ENCODE measurements at regions not wholly inside any gene's neighbourhood (a gene's known extent, or its start where the extent isn't known, plus 50 kb on each side); places are given as distances from the start of the nearest gene placed in this dataset.

DNA sequence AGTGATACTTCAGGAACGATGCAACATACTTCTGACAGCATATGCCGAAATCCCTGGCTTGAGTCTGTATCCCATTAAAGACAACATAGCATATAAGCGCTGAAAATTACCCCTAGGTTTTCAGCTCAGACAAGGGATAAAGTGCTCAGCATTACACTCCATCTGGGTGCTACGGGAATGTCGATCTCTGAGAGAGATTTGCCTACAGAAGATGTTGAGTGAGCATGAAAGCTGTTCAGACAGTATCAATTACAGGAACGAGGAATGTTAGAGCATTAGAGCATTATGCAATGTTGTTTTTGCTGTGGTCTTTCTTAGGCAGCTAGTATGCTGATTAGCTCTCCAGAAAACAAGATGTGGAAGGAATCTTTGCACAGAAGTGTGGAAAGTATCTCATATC is 484.5 kb downstream of the LIG4 start:
- intact Hi-C loops (cut with micrococcal nuclease): no loop called here
- Mint-ChIP-seq H3K27ac (no peak overlapping the region), H3K36me3 (no peaks in the 10 kb centered on the region), H3K9me3 (peaks cover 4% of the 10 kb centered on the region), H3K4me1 (ENCODE audit: low read depth) (no peaks in the 10 kb centered on the region), H3K4me3 (no peak overlapping the region), H3K27me3 (no peaks in the 10 kb centered on the region)
- no peak for DNase-seq
- ChIA-PET CTCF (no interaction called here), POLR2A (interaction anchor here (0.6 kb wide), 1 partner anchor 464 kb away, joined by 3 read pairs; no protein-coding TSS in a partner anchor)

DNA sequence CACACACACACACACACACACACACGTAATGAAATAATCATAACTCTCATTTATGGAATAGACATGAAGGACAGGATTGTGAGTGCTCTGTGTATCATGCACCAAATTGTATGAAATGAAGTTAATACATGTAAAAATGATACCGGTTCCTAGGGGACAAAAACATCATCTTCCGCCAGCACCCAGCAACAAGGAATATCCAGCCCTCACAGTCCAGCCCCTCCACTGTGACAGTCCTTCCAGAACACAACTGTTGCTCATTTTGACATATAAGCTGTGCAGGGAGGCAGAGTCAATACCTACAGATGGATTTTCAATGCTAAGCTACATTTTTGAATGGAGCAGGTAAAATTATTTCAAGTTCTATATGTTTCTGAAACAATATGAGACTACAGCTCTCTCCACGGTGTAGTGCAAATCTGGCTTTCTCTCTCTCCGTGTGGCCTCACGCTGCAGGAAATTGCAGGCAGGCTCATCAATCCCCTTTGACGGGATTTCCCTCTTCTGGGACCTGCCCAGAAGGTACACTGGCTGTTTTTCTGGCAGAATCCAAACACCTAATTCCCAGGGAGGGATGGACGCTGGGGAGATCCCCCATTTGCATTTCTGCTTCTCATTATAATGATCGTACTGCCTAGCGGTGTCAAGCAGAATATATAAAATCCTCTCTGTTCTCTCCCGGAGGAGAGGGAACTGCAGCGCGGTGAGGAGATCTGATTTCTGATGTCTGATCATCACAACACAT is 494.0 kb downstream of the LIG4 start:
- Mint-ChIP-seq H3K27ac (no peak overlapping the region), H3K27me3 (no peaks in the 10 kb centered on the region), H3K9me3 (no peaks in the 10 kb centered on the region), H3K36me3 (no peaks in the 10 kb centered on the region), H3K4me3 (no peak overlapping the region), H3K4me1 (ENCODE audit: low read depth) (no peaks in the 10 kb centered on the region)
- ChIA-PET CTCF (no interaction called here), POLR2A (no interaction called here)
- no peak for DNase-seq
- intact Hi-C loops (cut with micrococcal nuclease): no loop called here

DNA sequence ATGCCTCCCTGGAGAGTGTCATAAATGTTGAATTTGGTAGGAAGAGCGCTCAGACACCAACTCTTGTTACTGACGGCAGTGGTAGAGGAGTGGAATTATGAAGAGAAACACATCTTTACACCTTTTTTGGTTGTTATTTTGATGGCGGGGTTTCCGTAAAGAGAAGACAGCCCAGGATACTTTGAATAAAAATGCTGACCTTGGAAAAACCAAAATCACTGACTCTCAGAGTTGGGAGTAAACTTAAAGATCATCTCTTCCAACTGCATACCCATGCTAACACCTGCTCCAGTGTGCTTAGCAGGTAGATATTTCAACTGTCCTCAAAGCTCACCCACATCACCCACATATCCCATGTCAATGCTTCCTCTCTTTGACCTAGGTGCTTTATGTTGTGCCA is 498.6 kb downstream of the LIG4 start:
- no peak for DNase-seq
- Mint-ChIP-seq H3K27me3 (no peaks in the 10 kb centered on the region), H3K4me1 (ENCODE audit: low read depth) (no peaks in the 10 kb centered on the region), H3K4me3 (no peak overlapping the region), H3K27ac (no peak overlapping the region), H3K9me3 (no peaks in the 10 kb centered on the region), H3K36me3 (no peaks in the 10 kb centered on the region)
- intact Hi-C loops (cut with micrococcal nuclease): no loop called here
- POLR2A ChIA-PET: no interaction called here
- CTCF ChIA-PET: no interaction called here

DNA sequence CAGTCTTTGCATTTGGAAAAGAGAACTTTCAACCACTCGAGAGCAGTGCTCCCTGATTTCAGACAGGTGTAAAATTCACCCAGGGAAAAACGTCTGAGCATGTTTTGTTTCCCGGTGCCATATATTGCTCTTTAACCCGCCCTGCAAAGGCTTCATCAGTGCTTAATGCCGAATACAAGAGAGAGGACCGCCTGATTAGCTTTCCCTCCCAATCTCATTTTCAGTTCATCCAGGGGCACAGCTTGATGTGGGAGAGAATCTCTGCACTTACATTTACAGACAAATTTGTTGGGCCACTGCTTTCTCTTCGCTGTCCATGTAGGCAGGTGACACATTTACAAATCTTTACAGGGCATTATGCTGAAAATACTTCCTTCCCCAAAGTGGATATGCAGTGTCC is 499.1 kb downstream of the LIG4 start:
- Mint-ChIP-seq H3K4me1 (ENCODE audit: low read depth) (no peaks in the 10 kb centered on the region), H3K27me3 (no peaks in the 10 kb centered on the region), H3K27ac (no peak overlapping the region), H3K9me3 (no peaks in the 10 kb centered on the region), H3K4me3 (no peak overlapping the region), H3K36me3 (no peaks in the 10 kb centered on the region)
- POLR2A ChIA-PET: no interaction called here
- intact Hi-C loops (cut with micrococcal nuclease): no loop called here
- no peak for DNase-seq
- CTCF ChIA-PET: no interaction called here

DNA sequence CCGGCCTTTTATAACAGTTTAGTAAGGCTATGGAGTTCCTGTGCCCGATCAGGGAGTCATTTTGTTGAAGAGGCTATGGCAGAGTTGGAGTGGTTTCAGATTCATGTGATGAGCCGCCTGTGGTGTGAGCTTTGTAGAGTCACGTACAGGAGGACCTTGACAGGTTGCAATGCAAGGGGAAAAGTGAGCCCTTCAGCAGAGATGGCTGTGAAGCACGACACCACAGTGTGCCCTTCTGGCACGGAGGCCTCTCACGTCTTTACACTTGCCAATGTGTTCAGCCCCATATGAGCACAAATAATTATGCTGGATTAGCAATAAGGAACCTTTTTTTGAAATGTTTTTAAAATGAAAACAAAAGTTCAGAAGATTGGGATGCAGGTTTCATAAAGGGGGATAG is 499.8 kb downstream of the LIG4 start:
- no peaks in the 10 kb centered on the region for H3K4me1 Mint-ChIP-seq (ENCODE audit: low read depth)
- no peaks in the 10 kb centered on the region for H3K27me3 Mint-ChIP-seq
- CTCF ChIA-PET: no interaction called here
- H3K4me3 Mint-ChIP-seq: no peak overlapping the region
- H3K9me3 Mint-ChIP-seq: no peaks in the 10 kb centered on the region
- DNase-seq: no peak
- POLR2A ChIA-PET: no interaction called here
- intact Hi-C loops (cut with micrococcal nuclease): no loop called here
- H3K27ac Mint-ChIP-seq: no peak overlapping the region
- no peaks in the 10 kb centered on the region for H3K36me3 Mint-ChIP-seq

DNA sequence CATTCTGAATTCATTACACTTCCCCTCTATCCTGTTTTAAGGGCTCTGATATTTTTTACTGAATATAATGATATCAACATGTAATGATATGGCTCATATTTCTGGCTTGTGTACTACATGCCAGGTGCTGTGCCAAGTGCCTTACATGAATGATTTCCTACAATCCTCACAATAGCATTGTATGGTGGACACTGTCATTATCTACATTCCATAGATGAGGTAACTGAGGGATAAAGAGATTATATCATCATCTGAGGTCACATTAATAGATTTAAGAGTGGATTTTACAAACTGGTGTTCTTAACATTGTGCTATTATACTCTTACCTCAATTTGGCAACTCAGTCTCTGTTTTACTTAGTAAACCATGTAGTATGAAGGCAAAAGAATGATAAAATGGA is 502.0 kb downstream of the LIG4 start:
- ChIA-PET CTCF (no interaction called here), POLR2A (no interaction called here)
- DNase-seq: no peak
- no peaks in the 10 kb centered on the region for H3K9me3 Mint-ChIP-seq
- H3K36me3 Mint-ChIP-seq: no peaks in the 10 kb centered on the region
- no peaks in the 10 kb centered on the region for H3K4me1 Mint-ChIP-seq (ENCODE audit: low read depth)
- intact Hi-C loops (cut with micrococcal nuclease): no loop called here
- H3K27ac Mint-ChIP-seq: no peak overlapping the region
- H3K27me3 Mint-ChIP-seq: no peaks in the 10 kb centered on the region
- no peak overlapping the region for H3K4me3 Mint-ChIP-seq

DNA sequence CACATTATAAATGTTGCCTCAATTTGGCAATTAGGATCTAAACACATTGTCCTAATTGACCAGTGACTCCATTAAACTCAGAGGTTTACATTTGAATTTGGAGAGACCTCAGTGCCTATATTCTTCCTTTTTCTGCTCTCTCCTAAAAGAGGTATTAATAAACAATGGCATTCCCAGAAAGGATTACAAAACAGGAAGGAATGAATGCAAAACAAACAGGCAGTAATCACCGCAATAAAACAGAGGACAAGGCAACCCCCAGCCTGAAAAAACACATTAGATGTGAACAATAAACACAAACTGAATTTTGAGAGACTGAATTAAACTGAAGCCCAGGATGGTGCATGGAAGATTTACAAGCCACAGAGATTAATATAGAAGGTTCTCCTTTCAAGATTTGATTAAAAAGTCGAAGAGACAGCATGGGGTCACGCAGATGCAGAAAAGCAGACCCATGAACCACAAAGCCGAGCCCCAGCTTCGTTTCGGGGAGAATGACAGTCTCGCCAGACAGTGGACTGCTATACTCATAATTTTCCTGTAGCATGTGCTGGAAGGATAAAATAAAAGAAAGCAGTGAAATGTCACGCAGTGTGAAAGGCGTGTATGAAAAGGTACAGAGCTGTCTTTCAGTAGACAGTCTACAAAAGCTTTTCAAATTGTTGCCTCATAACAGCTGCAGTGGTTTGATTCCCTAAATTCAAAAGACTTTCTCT is 503.0 kb downstream of the LIG4 start:
- no peak overlapping the region for H3K4me3 Mint-ChIP-seq
- H3K4me1 Mint-ChIP-seq (ENCODE audit: low read depth): no peaks in the 10 kb centered on the region
- CTCF ChIA-PET: no interaction called here
- intact Hi-C loops (cut with micrococcal nuclease): no loop called here
- H3K9me3 Mint-ChIP-seq: no peaks in the 10 kb centered on the region
- no peaks in the 10 kb centered on the region for H3K36me3 Mint-ChIP-seq
- POLR2A ChIA-PET: no interaction called here
- H3K27me3 Mint-ChIP-seq: no peaks in the 10 kb centered on the region
- DNase-seq: no peak
- no peak overlapping the region for H3K27ac Mint-ChIP-seq

DNA sequence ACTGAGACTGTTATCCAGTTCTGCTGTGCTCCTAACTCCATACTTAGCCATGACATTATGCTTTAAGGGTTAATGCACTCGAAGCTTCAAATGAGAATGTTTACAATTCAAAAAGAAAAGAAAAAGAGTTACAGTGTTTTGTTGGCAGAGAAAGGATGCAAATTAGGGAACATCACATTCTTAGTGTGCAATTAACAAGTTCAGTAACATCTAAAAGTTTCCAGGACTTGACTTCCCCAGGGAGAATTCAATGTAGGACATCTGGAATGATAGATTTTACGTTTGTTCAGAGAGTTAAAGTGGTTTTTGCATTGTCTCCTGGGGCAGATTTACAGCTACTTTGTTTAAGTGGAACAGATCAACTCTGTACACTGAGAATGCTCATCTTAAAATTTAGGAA is 525.2 kb downstream of the LIG4 start:
- Mint-ChIP-seq H3K4me1 (ENCODE audit: low read depth) (no peaks in the 10 kb centered on the region), H3K4me3 (no peak overlapping the region), H3K27ac (no peak overlapping the region), H3K27me3 (no peaks in the 10 kb centered on the region), H3K36me3 (no peaks in the 10 kb centered on the region), H3K9me3 (peaks cover 3% of the 10 kb centered on the region)
- CTCF ChIA-PET: no interaction called here
- POLR2A ChIA-PET: no interaction called here
- intact Hi-C loops (cut with micrococcal nuclease): no loop called here
- DNase-seq: no peak

DNA sequence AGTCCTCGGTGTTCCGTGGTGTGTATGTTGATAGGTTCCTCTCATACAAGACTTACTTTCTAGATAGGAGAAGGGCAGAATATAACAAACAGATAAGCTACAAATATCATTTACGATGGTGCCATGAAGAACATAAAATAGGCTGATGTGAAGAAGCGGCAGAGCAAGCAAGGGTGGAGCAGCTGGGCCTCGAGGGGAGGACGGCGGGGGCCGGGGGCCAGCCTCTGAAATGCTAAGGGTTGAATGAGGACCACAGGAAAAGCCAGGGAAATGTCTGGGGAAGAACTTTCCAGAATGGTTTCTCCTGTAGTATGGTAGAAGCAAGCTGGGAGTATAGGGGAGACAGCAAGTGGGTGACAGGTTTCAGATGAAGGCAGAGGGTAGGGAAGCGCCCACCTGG is 529.5 kb downstream of the LIG4 start:
- H3K4me1 Mint-ChIP-seq (ENCODE audit: low read depth): no peaks in the 10 kb centered on the region

DNA sequence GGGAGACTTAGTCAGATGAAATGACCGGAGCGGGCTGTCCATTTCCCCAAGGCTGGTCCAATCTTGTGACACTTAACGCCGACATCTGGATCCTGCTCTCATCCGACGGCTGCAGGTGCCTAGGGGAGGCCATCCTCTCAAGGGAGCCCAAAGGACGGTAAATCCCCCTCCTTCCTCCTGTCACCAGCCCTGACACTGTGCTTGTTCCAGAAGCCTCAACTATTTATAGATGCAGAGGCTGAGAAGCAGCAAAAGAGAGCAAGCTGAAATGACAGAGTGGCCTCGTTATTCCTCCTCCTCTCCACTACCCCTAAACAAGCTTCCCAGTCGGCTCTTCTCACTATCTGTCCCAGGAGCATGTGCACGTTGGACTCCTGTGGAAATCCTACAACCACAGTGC is 533.7 kb downstream of the LIG4 start:
- DNase-seq: no peak
- ChIA-PET CTCF (no interaction called here), POLR2A (no interaction called here)
- Mint-ChIP-seq H3K27ac (no peak overlapping the region), H3K4me1 (ENCODE audit: low read depth) (no peaks in the 10 kb centered on the region), H3K36me3 (no peaks in the 10 kb centered on the region), H3K27me3 (no peaks in the 10 kb centered on the region), H3K4me3 (no peak overlapping the region), H3K9me3 (peaks cover 5% of the 10 kb centered on the region)
- intact Hi-C loops (cut with micrococcal nuclease): no loop called here

More for the DNA sequence above, 529.5 kb downstream of the LIG4 start:
- intact Hi-C loops (cut with micrococcal nuclease): no loop called here
- Mint-ChIP-seq H3K36me3 (no peaks in the 10 kb centered on the region), H3K4me3 (no peak overlapping the region), H3K27ac (no peak overlapping the region), H3K27me3 (no peaks in the 10 kb centered on the region), H3K9me3 (peaks cover 5% of the 10 kb centered on the region)
- POLR2A ChIA-PET: no interaction called here
- DNase-seq: no peak
- CTCF ChIA-PET: interaction anchor here (0.5 kb wide), 1 partner anchor 325 kb away, joined by 3 read pairs; no protein-coding TSS in a partner anchor

DNA sequence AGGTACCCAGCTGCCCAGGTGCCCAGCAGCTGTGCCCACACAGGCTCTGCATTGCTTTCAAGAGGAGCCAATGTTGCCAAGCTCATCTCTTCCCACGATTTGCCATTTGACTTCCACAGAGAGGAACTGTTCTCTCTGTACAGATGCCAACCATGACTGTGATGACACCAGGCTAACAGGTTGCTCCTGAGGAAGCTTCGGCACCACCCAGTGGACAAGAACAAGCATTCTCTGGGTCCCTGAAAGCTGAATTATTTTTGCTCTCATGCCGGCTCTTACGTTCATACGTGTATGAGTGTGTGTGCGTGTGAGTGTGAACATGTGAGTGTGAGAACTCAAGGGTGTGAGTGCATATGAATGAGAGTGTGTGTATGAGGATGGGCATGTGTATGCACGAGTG is 535.2 kb downstream of the LIG4 start:
- Mint-ChIP-seq H3K4me1 (ENCODE audit: low read depth) (no peaks in the 10 kb centered on the region), H3K4me3 (no peak overlapping the region), H3K9me3 (peaks cover 4% of the 10 kb centered on the region), H3K27ac (no peak overlapping the region), H3K36me3 (no peaks in the 10 kb centered on the region), H3K27me3 (no peaks in the 10 kb centered on the region)
- ChIA-PET POLR2A (no interaction called here), CTCF (no interaction called here)
- intact Hi-C loops (cut with micrococcal nuclease): no loop called here
- no peak for DNase-seq

DNA sequence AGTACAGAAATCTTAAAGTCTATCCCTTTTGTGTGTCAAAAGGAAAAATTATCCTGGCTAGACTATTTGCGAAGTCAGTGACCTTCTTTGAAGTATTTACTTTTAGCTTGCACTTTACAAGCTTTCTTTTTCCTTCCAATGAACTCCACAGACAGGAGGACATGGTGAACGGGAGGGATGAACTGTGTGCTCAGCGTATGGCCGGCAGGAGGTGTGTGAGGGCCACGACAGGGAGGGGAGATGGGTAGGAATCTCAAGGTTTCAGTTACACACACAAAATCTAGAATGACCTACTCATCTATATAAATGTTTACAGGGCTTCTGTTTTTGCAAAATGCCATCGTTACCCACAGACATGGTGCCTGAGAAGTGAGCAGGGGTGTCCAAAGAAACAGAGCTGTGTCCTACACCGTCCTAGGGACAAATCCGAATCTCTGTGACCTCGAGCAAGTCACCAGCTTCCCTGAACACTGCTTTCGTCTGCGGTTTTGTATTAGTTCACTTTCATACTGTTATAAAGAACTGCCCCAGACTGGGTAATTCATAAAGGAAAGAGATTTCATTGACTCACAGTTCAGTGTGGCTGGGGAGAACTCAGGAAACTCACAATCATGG is 537.2 kb downstream of the LIG4 start:
- no peak overlapping the region for H3K27ac Mint-ChIP-seq
- no peak overlapping the region for H3K4me3 Mint-ChIP-seq
- no peak for DNase-seq
- no peaks in the 10 kb centered on the region for H3K27me3 Mint-ChIP-seq
- H3K4me1 Mint-ChIP-seq (ENCODE audit: low read depth): no peaks in the 10 kb centered on the region
- ChIA-PET POLR2A (no interaction called here), CTCF (no interaction called here)
- H3K9me3 Mint-ChIP-seq: peaks cover 3% of the 10 kb centered on the region
- intact Hi-C loops (cut with micrococcal nuclease): no loop called here
- H3K36me3 Mint-ChIP-seq: no peaks in the 10 kb centered on the region

Measured in activated CD4-positive, alpha-beta memory T cell treated with anti-CD3 and anti-CD28 coated beads for 36 hours (primary cell).